GM12878 (cell line): ENCODE measurements at regions not wholly inside any gene's neighbourhood (a gene's known extent, or its start where the extent isn't known, plus 50 kb on each side); places are given as distances from the start of the nearest gene placed in this dataset.

ENCODE experiments used
- ATAC-seq: fragments of 200-7000 bp; cut with Tn5 transposase; 3 replicates; pipeline ENCODE4 v1.9.1; 2020; ENCODE audit warnings: mild to moderate bottlenecking, moderate library complexity
- BruUV-seq: library from RNA; stranded (reverse); fragments of 400-500 nt; replicated peaks from 2 replicates; lab custom pipeline; 2021; lab: Mats Ljungman, UMichigan
- CTCF ChIA-PET: fragments of 300-600 bp; sonication (Branson Sonifier 250); formaldehyde crosslinking; extraction: SDS; loops from one replicate; lab custom pipeline; 2021; ENCODE audit warnings: inconsistent platforms; lab: Yijun Ruan, JAX
- POLR2A ChIA-PET: fragments of 350-600 bp; formaldehyde crosslinking; extraction: SDS; loops from one replicate; lab custom pipeline; 2021; ENCODE audit warnings: inconsistent platforms; lab: Charles Lee
- RAD21 ChIA-PET: fragments of 300-600 bp; sonication (Branson Sonifier 250); formaldehyde crosslinking; loops from one replicate; lab custom pipeline; 2023; ENCODE audit warnings: antibody characterized with exemption; ENCODE audit not compliant: unreplicated experiment; lab: Charles Lee
- SMC1A ChIA-PET: fragments of 300-600 bp; sonication (Branson Sonifier 250); formaldehyde crosslinking; loops from one replicate; lab custom pipeline; 2023; ENCODE audit not compliant: unreplicated experiment, uncharacterized antibody; lab: Charles Lee
- DNase-seq: peaks from one replicate; pipeline ENCODE4 v3.0.0-alpha.2; 2011; ENCODE audit warnings: low read depth, low spot score
- FAIRE-seq: peaks from 3 replicates; lab custom pipeline; 2011; peaks lifted over from hg19 to GRCh38; lab: Jason Lieb, UNC
- H2AFZ ChIP-seq: 2 replicates; pipeline ENCODE4 v1.6.0; 2011; ENCODE audit warnings: low read depth, low read length, control low read depth; ENCODE audit not compliant: control insufficient read depth
- H3K27ac ChIP-seq: 2 replicates; pipeline ENCODE4 v1.5.1; 2011; ENCODE audit warnings: control low read depth; ENCODE audit not compliant: control insufficient read depth, insufficient read depth
- H3K27me3 ChIP-seq, 2 experiments: replicated peaks in 1 of 2; 2 replicates each; pipeline versions ENCODE4 v1.6.0 to v1.6.1; 2011; ENCODE audit warnings: low read length in 1 of 2; ENCODE audit not compliant: control insufficient read depth in 2 of 2, insufficient read depth in 2 of 2
- H3K36me3 ChIP-seq, 2 experiments: 2 replicates each; pipeline ENCODE4 v1.5.1; 2011; ENCODE audit warnings: low read length in 1 of 2; ENCODE audit not compliant: control insufficient read depth in 2 of 2, insufficient read depth in 2 of 2
- H3K4me1 ChIP-seq: 2 replicates; pipeline ENCODE4 v1.6.1; 2011; ENCODE audit warnings: mild to moderate bottlenecking, low read length, moderate library complexity, mixed read lengths; ENCODE audit not compliant: control insufficient read depth, insufficient read depth
- H3K4me2 ChIP-seq: 2 replicates; pipeline ENCODE4 v1.6.0; 2011; ENCODE audit warnings: control low read depth; ENCODE audit not compliant: control insufficient read depth, insufficient read depth
- H3K4me3 ChIP-seq: fragments of 200-600 bp; sonication (generic); 2 replicates; pipeline ENCODE4 v1.5.1; 2016
- H3K79me2 ChIP-seq: 2 replicates; pipeline ENCODE4 v1.6.0; 2011; ENCODE audit warnings: low read length; ENCODE audit not compliant: control insufficient read depth, insufficient read depth
- H3K9ac ChIP-seq: 2 replicates; pipeline ENCODE4 v1.8.0; 2011; ENCODE audit warnings: low read length, control low read depth, mixed read lengths; ENCODE audit not compliant: control insufficient read depth, insufficient read depth
- H3K9me3 ChIP-seq: replicated peaks from 3 replicates; pipeline ENCODE4 v1.5.1; 2011; ENCODE audit warnings: mild to moderate bottlenecking, low read length; ENCODE audit not compliant: control insufficient read depth, insufficient read depth
- H4K20me1 ChIP-seq: 2 replicates; pipeline ENCODE4 v1.6.0; 2011; ENCODE audit not compliant: control insufficient read depth, insufficient read depth
- BRCA1 ChIP-seq: IDR thresholded peaks from 2 replicates; pipeline ENCODE4 v1.6.1; 2011; ENCODE audit warnings: low read depth, low read length, improper control_type of control experiment
- CBFB ChIP-seq: IDR thresholded peaks from 2 replicates; pipeline ENCODE4 v1.6.1; 2016; ENCODE audit warnings: antibody characterized with exemption, low read depth
- CUX1 ChIP-seq: IDR thresholded peaks from 2 replicates; pipeline ENCODE4 v1.6.1; 2012; ENCODE audit warnings: improper control_type of control experiment, low read depth, low read length; ENCODE audit not compliant: insufficient replicate concordance
- EZH2 ChIP-seq: IDR thresholded peaks from 2 replicates; pipeline ENCODE4 v1.6.1; 2012; ENCODE audit warnings: low read depth, mild to moderate bottlenecking, control low read depth, inconsistent platforms, low read length, borderline replicate concordance; ENCODE audit not compliant: control insufficient read depth
- FOS ChIP-seq: IDR thresholded peaks from 3 replicates; pipeline ENCODE4 v1.6.1; 2011; ENCODE audit warnings: borderline replicate concordance; ENCODE audit not compliant: insufficient read length; ENCODE audit errors: extremely low read depth
- GABPA ChIP-seq: IDR thresholded peaks from 2 replicates; pipeline ENCODE4 v1.6.1; 2014; ENCODE audit warnings: antibody characterized with exemption, low read depth, mild to moderate bottlenecking, inconsistent platforms
- MEF2A ChIP-seq: IDR thresholded peaks from 2 replicates; pipeline ENCODE4 v1.6.1; 2011; ENCODE audit warnings: low read depth, mild to moderate bottlenecking, low read length, moderate library complexity; ENCODE audit not compliant: insufficient read depth
- MEF2B ChIP-seq: fragments of 450-650 bp; IDR thresholded peaks from 2 replicates; pipeline ENCODE4 v1.6.1; 2018; ENCODE audit warnings: mild to moderate bottlenecking, moderate library complexity; ENCODE audit not compliant: partially characterized antibody, poor library complexity, severe bottlenecking
- NR2C1 ChIP-seq: fragments of 450-650 bp; IDR thresholded peaks from 2 replicates; pipeline ENCODE4 v1.6.1; 2017; ENCODE audit warnings: antibody characterized with exemption, mild to moderate bottlenecking, moderate library complexity
- PAX8 ChIP-seq: fragments of 450-650 bp; IDR thresholded peaks from 2 replicates; pipeline ENCODE4 v1.6.1; 2017; ENCODE audit warnings: mild to moderate bottlenecking, moderate library complexity
- STAT1 ChIP-seq: fragments of 450-650 bp; conservative IDR thresholded peaks from 2 replicates; pipeline ENCODE4 v1.6.1; 2014; ENCODE audit warnings: antibody characterized with exemption, mild to moderate bottlenecking
- SUPT20H ChIP-seq: IDR thresholded peaks from 2 replicates; pipeline ENCODE4 v1.6.1; 2011; ENCODE audit warnings: low read depth, mild to moderate bottlenecking, low read length, moderate library complexity, borderline replicate concordance; ENCODE audit not compliant: control insufficient read depth
- TARDBP ChIP-seq: IDR thresholded peaks from 2 replicates; pipeline ENCODE4 v1.6.1; 2016; ENCODE audit warnings: borderline replicate concordance
- TCF12 ChIP-seq: IDR thresholded peaks from 2 replicates; pipeline ENCODE4 v1.6.1; 2011; ENCODE audit warnings: low read depth, mild to moderate bottlenecking, low read length
- WGBS: methylation state at CpG from one replicate; pipeline ENCODE4 v1.1.6; 2016; ENCODE audit warnings: low lambda C conversion rate; ENCODE audit not compliant: insufficient replicate concordance, insufficient coverage; ENCODE audit errors: missing lambda C conversion rate; 5-methylcytosine and 5-hydroxymethylcytosine counted together
- in situ Hi-C: fragments of 300-500 bp; cut with MboI; formaldehyde crosslinking; loops from 9 replicates; pipeline ENCODE4 v1.14.3; 2018; ENCODE audit warnings: mixed read lengths
- intact Hi-C: fragments of 100-400 bp; cut with micrococcal nuclease; formaldehyde crosslinking; loops from one replicate; pipeline ENCODE4 v1.14.2; 2022; ENCODE audit not compliant: unreplicated experiment

- TF ChIP-seq CUX1 (no peak), STAT1 (no peak), GABPA (no peak)
Measured at GRCh38 chr15:87631093-87631492, 625.4 kb downstream of the NTRK3 start (continued).

- ChIA-PET POLR2A (no interaction called here), SMC1A (no interaction called here)
- DNase-seq = no peak
Measured at GRCh38 chr15:87628311-87628710, 628.2 kb downstream of the NTRK3 start.

More at GRCh38 chr15:87628311-87628710, 628.2 kb downstream of the NTRK3 start:
- Histone ChIP-seq H3K4me2 (no peak overlapping the region), H3K9ac (no peak overlapping the region), H3K79me2 (no peaks in the 10 kb centered on the region), H3K4me3 (no peak overlapping the region), H3K9me3 (no peaks in the 10 kb centered on the region), H3K36me3 (no peaks in the 10 kb centered on the region), H3K27ac (no peak overlapping the region), H3K27me3 (no peaks in the 10 kb centered on the region), H3K4me1 (no peaks in the 10 kb centered on the region), H4K20me1 (no peaks in the 10 kb centered on the region), H2AFZ (no peak overlapping the region)
- intact Hi-C loops (no loop called here), in situ Hi-C loops (no loop called here)
- TF ChIP-seq EZH2 = no peak
- TF ChIP-seq NR2C1 = no peak
- no peak for TF ChIP-seq FOS
- TF ChIP-seq BRCA1 = no peak
- TF ChIP-seq MEF2A = no peak
- TF ChIP-seq GABPA = no peak
- no peak for TF ChIP-seq MEF2B
- TF ChIP-seq PAX8 = no peak
- TF ChIP-seq CBFB = no peak
- TF ChIP-seq CUX1 = no peak
- TF ChIP-seq TCF12 = no peak
- TF ChIP-seq TARDBP = no peak
- TF ChIP-seq SUPT20H = no peak
- ChIA-PET CTCF (no interaction called here), RAD21 (no interaction called here)
- ATAC-seq = no peak
- 46% methylated on average over 3 of the region's 3 CpGs for WGBS
- no TSS peak for BruUV-seq
- FAIRE-seq = no peak
